IMR-90 (cell line): ENCODE measurements at regions not wholly inside any gene's neighbourhood (a gene's known extent, or its start where the extent isn't known, plus 50 kb on each side); places are given as distances from the start of the nearest gene placed in this dataset.

Source experiments
- ATAC-seq: fragments of 200-7000 bp; cut with Tn5 transposase; 2 replicates; pipeline ENCODE4 v1.9.1; 2020; ENCODE audit warnings: low read depth, mild to moderate bottlenecking, moderate library complexity
- BruUV-seq: library from RNA; stranded (reverse); fragments of 400-500 nt; replicated peaks from 2 replicates; lab custom pipeline; 2021; lab: Mats Ljungman, UMichigan
- CTCF ChIA-PET: fragments of 300-600 bp; formaldehyde crosslinking; extraction: SDS; loops from one replicate; lab custom pipeline; 2021; ENCODE audit warnings: antibody characterized with exemption; lab: Yijun Ruan, JAX
- POLR2A ChIA-PET: fragments of 300-600 bp; sonication (Branson Sonifier 250); formaldehyde crosslinking; loops from one replicate; lab custom pipeline; 2022; ENCODE audit warnings: antibody characterized with exemption; ENCODE audit not compliant: unreplicated experiment; lab: Charles Lee
- DNase-seq: peaks from one replicate; pipeline ENCODE4 v3.0.0; 2013
- H2AFZ ChIP-seq: replicated peaks from 2 replicates; pipeline ENCODE3; 2013; ENCODE audit warnings: low read length, mild to moderate bottlenecking; ENCODE audit not compliant: poor library complexity
- H2AK5ac ChIP-seq: 2 replicates; pipeline ENCODE4 v1.6.1; 2013; ENCODE audit warnings: low read depth, low read length, inconsistent platforms
- H2AK9ac ChIP-seq: replicated peaks from 2 replicates; pipeline ENCODE3; 2013; ENCODE audit warnings: mild to moderate bottlenecking, low read depth, low read length, moderate library complexity; ENCODE audit not compliant: poor library complexity
- H2BK120ac ChIP-seq: 2 replicates; pipeline ENCODE4 v1.6.1; 2013; ENCODE audit warnings: low read depth, low read length, inconsistent platforms
- H2BK15ac ChIP-seq: 3 replicates; pipeline ENCODE4 v1.6.1; 2013; ENCODE audit warnings: low read depth, low read length, inconsistent platforms
- H2BK20ac ChIP-seq: 2 replicates; pipeline ENCODE4 v1.6.1; 2013; ENCODE audit warnings: low read depth, mild to moderate bottlenecking, inconsistent platforms, low read length, moderate library complexity
- H2BK5ac ChIP-seq: 2 replicates; pipeline ENCODE4 v1.6.1; 2013; ENCODE audit warnings: mild to moderate bottlenecking, low read depth, low read length, inconsistent platforms; ENCODE audit not compliant: poor library complexity, severe bottlenecking
- H3K14ac ChIP-seq: replicated peaks from 2 replicates; pipeline ENCODE4 v1.6.1; 2013; ENCODE audit warnings: low read depth, low read length, inconsistent platforms
- H3K18ac ChIP-seq: 2 replicates; pipeline ENCODE4 v1.6.1; 2013; ENCODE audit warnings: low read depth, low read length, control low read depth
- H3K23ac ChIP-seq: 2 replicates; pipeline ENCODE4 v1.6.1; 2013; ENCODE audit warnings: low read depth, low read length, inconsistent platforms
- H3K27ac ChIP-seq: 2 replicates; pipeline ENCODE4 v1.5.1; 2013; ENCODE audit warnings: mild to moderate bottlenecking, control low read depth, low read length; ENCODE audit not compliant: insufficient read depth
- H3K27me3 ChIP-seq: 2 replicates; pipeline ENCODE4 v1.6.1; 2013; ENCODE audit warnings: low read length; ENCODE audit not compliant: control insufficient read depth, insufficient read depth
- H3K36me3 ChIP-seq: 2 replicates; pipeline ENCODE4 v1.6.1; 2013; ENCODE audit warnings: low read length, mixed read lengths; ENCODE audit not compliant: control insufficient read depth, insufficient read depth
- H3K4ac ChIP-seq: 2 replicates; pipeline ENCODE4 v1.6.1; 2013; ENCODE audit warnings: low read depth, low read length, inconsistent platforms
- H3K4me1 ChIP-seq: 2 replicates; pipeline ENCODE4 v1.6.1; 2013; ENCODE audit warnings: low read length, mixed read lengths; ENCODE audit not compliant: control insufficient read depth, insufficient read depth
- H3K4me2 ChIP-seq: 2 replicates; pipeline ENCODE4 v1.6.1; 2013; ENCODE audit warnings: low read depth, mild to moderate bottlenecking, control low read depth, low read length, moderate library complexity
- H3K4me3 ChIP-seq: 2 replicates; pipeline ENCODE4 v1.5.1; 2013; ENCODE audit warnings: low read depth, mild to moderate bottlenecking, control low read depth, low read length, moderate library complexity; ENCODE audit not compliant: insufficient read depth
- H3K56ac ChIP-seq: 2 replicates; pipeline ENCODE4 v1.6.1; 2013; ENCODE audit warnings: low read length, inconsistent platforms; ENCODE audit not compliant: insufficient read depth; ENCODE audit errors: extremely low read depth
- H3K79me1 ChIP-seq, 2 experiments: 2 replicates each; pipeline ENCODE4 v1.6.1; 2013; ENCODE audit warnings: low read length in 2 of 2, inconsistent platforms in 1 of 2, low read depth in 1 of 2
- H3K9ac ChIP-seq: 2 replicates; pipeline ENCODE4 v1.6.1; 2013; ENCODE audit warnings: low read depth, low read length, control low read depth
- H3K9me1 ChIP-seq: 2 replicates; pipeline ENCODE4 v1.6.1; 2013; ENCODE audit warnings: low read length, inconsistent platforms; ENCODE audit not compliant: insufficient read depth
- H3K9me3 ChIP-seq: 2 replicates; pipeline ENCODE4 v1.6.1; 2013; ENCODE audit warnings: low read length; ENCODE audit not compliant: control insufficient read depth, insufficient read depth
- H4K20me1 ChIP-seq: 2 replicates; pipeline ENCODE4 v1.6.1; 2013; ENCODE audit warnings: low read length, inconsistent platforms; ENCODE audit not compliant: insufficient read depth
- H4K5ac ChIP-seq: 2 replicates; pipeline ENCODE4 v1.6.1; 2013; ENCODE audit warnings: mild to moderate bottlenecking, low read depth, low read length, control low read depth
- H4K8ac ChIP-seq, 2 experiments: 2 replicates each; pipeline ENCODE4 v1.6.1; 2013; ENCODE audit warnings: low read depth in 2 of 2, low read length in 2 of 2, control low read depth in 1 of 2, inconsistent platforms in 1 of 2
- H4K91ac ChIP-seq: 2 replicates; pipeline ENCODE4 v1.6.1; 2013; ENCODE audit warnings: low read depth, low read length, inconsistent platforms; ENCODE audit not compliant: insufficient read depth
- CEBPB ChIP-seq: IDR thresholded peaks from 2 replicates; pipeline ENCODE4 v1.6.1; 2012; ENCODE audit warnings: low read depth, low read length, improper control_type of control experiment
- WGBS, 2 experiments: methylation state at CpG; one replicate each; pipeline versions ENCODE4 v1.1.5 to v1.1.7; 2013; ENCODE audit warnings: missing lambda C conversion rate in 2 of 2; ENCODE audit not compliant: insufficient read length in 1 of 2; ENCODE audit errors: extremely low coverage in 2 of 2; 5-methylcytosine and 5-hydroxymethylcytosine counted together
- dilution Hi-C: fragments of 300-500 bp; cut with HindIII; formaldehyde crosslinking; loops from one replicate; pipeline ENCODE4 v1.14.3; 2018; ENCODE audit warnings: low sequenced_read_pairs; ENCODE audit not compliant: unreplicated experiment
- in situ Hi-C: fragments of 300-500 bp; cut with MboI; formaldehyde crosslinking; loops from 3 replicates; pipeline ENCODE4 v1.14.3; 2019; ENCODE audit warnings: low sequenced_read_pairs, inconsistent platforms, mixed read lengths
- intact Hi-C: fragments of 100-400 bp; cut with micrococcal nuclease; formaldehyde crosslinking; loops from 2 replicates; pipeline ENCODE4 v1.10.0; 2022

DNA sequence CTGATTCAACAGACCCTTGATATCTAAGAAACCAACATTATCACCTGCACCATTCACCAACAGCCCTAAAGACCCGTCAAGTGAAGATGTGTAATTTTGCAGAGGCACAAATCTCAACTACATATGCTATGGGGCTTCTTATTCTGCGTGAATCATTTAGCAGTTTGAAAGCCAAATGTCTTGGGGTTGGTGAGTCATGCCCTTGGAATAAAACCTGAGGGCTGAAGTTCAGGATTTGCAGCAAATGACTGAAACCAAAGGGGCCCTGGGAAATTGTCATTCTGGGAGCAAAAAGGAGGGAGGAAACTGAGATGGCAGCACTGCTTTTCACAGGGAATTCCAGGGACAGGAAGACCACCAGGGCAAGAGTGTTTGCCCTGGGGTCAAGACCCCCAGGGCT, 79.2 kb upstream of the TNR start:
- Histone ChIP-seq H4K5ac (no peak overlapping the region), H3K4ac (no peak overlapping the region), H3K14ac (no peak overlapping the region), H4K8ac (no peak overlapping the region), H3K23ac (no peak overlapping the region), H3K27me3 (no peaks in the 10 kb centered on the region), H3K79me1 (no peaks in the 10 kb centered on the region), H2BK20ac (no peak overlapping the region), H4K91ac (no peak overlapping the region), H2AFZ (no peak overlapping the region), H2BK15ac (no peak overlapping the region), H3K27ac (no peak overlapping the region), H4K20me1 (no peaks in the 10 kb centered on the region), H2BK120ac (no peak overlapping the region), H3K9me1 (no peaks in the 10 kb centered on the region), H3K18ac (no peak overlapping the region), H2AK9ac (no peak overlapping the region), H3K56ac (no peak overlapping the region), H2BK5ac (no peak overlapping the region), H3K9me3 (no peaks in the 10 kb centered on the region), H2AK5ac (no peak overlapping the region), H3K4me2 (no peak overlapping the region), H3K36me3 (no peaks in the 10 kb centered on the region), H3K4me3 (no peak overlapping the region), H3K4me1 (no peaks in the 10 kb centered on the region), H3K9ac (no peak overlapping the region)
- WGBS, 2 experiments = no CpG with 5 or more reads among the region's 2 CpGs
- POLR2A ChIA-PET = no interaction called here
- no TSS peak for BruUV-seq
- TF ChIP-seq CEBPB = no peak
- CTCF ChIA-PET = no interaction called here
- in situ Hi-C loops = no loop called here
- peak; percentile 49; the same call in 1 of the 2 replicates for ATAC-seq
- dilution Hi-C loops = no loop called here
- DNase-seq = peak; percentile 46
- intact Hi-C loops = no loop called here
